ENCODE measurements at regions not wholly inside any gene's neighbourhood (a gene's known extent, or its start where the extent isn't known, plus 50 kb on each side); places are given as distances from the start of the nearest gene placed in this dataset.

DNA sequence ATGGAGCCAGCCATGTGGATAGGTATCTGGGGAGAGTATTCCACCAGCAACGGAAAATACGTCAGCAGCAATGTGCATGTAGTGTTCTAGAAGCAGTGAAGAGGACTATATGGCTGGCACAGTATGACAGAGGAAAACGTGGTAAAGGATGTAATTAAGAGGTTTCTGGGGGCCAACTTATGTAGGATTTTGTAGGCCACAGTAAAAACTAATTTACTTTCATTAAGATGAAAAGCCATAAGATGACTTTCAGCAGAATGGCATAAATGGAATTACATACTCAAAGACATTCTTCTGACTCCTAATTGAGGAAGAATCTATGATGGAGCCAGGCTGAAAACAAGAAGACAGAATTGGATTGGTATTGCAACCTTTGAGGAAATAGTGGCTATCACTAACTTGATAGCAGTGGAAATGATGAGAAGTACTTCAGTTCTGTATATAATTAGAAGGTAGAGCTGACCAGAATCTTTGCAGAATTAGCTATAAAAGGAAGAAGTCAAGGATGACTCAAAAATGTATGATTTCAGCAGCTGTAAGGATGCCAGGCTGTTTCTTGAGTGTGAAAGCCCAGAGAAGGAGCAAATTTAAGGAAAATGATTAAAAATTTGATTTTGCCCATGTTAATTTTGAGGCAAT is 156.7 kb downstream of the MBL2 start:
- DNase-seq = no peak

DNA sequence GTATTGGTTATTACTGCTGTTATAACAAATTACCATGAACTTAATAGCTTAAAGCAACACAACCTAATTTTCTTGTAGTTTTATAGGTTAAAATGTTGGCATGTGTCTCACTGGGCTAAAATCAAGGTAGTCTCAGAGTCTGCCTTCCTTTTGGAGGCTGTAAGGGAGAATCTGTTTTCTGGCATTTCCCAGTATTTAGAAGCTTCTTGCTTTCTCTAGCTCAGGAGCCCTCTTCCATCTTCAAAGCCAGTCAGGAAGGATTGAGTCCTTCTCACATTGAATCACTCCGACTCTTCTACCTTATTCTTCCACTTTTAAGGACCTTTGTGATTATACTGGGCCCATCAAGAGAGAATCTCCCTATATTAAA is 156.2 kb downstream of the MBL2 start:
- DNase-seq = no peak

DNA sequence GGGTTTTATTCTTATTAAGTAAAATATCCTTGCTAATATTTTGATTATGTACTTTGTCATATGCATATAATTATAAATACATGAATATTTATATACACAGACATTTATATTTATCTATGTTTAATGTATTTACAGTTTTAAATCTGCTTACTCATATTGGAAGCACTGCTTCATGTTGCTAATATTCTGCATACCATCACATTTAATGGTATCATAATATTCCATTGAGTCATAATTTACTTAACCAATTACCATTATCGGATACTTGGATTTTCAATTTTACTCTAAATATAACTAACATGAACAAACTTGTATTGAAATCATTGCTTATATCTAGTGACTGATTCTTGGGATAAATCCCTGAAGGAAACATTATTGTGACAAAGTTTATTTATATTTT is 155.2 kb downstream of the MBL2 start:
- no peak for DNase-seq

DNA sequence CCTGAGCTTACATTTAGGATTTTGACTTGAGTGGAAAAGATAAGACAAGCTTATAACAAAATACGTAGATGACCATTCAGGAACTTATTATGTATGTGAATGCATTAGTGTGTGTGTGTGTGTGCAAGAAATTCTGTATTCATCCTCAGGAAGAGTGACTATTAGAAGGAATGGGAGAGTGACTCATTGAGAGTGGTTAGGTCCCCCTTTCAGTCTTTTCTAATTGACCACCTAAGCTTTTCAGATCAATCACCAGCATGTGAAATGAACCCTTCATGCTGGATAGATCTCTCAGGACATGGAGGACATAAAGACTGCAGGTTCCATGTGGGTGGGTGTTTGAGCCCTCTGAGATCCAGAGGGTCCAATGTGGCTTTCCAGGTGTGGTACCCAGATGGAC is 153.5 kb downstream of the MBL2 start:
- no peak for DNase-seq

DNA sequence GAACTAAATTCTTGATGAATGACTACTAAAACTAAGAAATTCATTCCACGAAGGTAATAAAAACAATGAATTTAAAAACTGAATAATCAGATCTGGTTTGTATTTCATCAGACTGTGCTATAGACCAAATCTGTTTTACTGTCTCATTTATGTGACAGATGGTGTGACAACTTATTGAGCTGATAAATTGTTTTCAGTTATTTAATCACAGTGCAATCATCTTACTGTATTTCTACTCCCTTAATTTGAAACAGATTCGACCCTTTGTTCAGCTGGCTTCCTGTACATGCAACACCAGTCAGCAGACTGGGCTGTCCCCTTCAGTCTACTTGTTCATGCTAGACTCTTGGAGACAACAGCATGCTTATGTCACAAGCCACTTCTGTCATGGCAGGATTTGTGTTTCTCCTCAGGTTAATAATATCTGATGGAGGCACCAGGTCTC is 150.9 kb downstream of the MBL2 start:
- DNase-seq = no peak

DNA sequence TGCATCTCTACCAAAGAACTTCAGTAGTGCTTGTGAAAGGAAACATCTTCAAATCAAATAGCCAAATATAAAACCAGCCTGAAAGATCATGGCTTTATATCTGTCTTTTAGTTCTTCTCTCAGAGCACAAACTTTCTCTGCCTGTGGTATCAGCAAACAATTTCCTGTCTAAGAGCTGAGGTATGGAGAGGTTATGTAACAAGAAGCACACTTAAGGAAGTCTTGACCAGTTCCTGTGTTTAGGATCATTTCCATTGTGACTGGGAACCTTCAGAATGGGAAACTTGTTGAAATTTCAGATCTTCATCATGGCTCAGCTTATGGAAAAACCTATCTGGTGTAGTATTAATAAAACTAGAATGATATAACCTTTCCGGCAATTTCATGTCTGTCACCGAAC is 148.8 kb downstream of the MBL2 start:
- DNase-seq = no peak

DNA sequence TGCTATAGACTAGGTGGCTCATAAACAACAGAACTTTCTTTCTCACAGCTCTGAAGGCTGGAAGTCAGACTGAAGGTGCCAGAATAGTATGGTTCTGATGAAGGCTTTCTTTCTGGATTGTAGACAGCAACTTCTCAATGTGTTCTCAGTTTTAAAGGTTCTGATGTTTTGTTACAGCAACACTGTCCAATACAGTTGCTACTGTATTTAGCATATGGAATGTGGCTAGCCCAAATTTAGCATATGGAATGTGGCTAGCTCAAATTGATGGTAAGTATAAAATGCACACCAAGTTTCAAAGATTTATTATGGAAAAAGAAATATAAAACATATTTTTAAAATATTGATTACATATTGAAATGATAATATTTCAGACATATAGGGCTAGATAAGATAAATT is 145.3 kb downstream of the MBL2 start:
- no peak for DNase-seq

DNA sequence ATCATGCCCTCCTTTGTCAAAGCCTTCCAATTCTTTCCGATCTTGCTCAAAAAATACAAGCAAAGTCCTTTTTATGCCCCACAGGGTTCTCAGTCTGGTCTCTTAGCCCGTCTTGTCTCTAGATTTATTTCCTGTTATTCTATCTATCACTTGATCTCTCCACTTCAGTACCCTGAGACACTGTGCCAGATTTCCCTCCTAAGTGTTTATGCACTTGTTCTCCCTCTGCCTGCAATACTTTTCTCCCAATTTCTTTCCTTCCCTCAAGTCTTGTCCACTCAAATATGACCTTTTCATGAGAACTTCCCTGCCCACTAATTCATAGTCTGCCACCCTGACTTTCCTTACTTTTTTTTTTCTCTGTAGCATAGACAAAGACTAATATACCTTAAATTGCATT is 141.4 kb downstream of the MBL2 start:
- no peak for DNase-seq

DNA sequence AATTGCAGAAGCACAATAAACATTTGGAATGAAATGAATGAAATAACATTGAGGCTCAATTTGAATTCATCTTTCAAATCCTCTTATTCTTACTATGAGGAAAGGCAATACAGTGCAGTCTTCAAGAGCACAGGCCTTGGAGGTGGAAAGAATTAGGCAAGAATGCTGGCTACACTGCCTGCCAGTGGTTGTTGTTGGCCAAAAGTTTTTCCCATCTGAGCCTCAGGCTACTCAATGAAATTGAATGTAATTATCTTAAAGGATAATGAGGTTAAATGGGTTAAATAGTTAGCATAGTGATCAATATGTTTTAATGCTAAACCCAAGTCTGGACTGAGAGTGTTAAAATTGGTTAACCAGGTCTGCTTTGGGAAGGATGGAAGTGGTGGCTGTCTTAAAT is 140.9 kb downstream of the MBL2 start:
- DNase-seq = no peak

DNA sequence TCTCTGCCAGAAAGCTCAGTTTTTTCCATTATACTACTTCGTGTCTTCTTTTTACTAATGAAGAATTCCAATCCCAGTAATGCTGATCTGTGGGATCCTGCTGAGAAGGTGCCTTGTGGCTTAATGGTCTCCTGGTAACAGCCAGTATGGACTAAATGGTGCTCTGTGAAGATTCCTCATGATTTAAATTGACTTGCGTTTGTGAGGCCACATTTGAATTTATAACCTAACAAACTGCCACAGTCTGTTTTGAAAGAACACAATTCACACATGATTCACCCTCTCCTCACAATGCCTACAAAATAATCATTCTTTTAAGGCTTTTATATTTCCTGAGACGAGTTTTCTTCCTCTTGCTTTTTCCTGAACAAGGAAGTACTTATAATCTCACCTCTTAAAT is 140.0 kb downstream of the MBL2 start:
- DNase-seq = no peak

DNA sequence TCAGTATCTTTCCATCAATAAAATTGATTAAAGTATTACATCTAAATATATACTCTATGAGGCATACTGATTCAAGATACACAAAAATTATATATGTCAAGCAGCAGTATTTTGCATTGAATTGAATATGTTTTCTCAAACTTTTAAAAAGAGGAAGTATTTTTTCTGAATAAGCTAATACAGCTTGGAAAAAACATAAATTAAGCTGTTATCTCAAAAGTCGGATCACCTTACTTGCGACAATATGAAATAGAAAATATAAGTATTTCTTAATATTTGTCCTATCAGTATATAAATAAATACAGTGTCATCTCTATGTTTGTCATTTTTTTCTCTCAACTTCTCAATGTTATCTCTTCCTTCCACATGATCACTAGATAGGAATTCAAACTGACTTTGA is 139.3 kb downstream of the MBL2 start:
- no peak for DNase-seq

DNA sequence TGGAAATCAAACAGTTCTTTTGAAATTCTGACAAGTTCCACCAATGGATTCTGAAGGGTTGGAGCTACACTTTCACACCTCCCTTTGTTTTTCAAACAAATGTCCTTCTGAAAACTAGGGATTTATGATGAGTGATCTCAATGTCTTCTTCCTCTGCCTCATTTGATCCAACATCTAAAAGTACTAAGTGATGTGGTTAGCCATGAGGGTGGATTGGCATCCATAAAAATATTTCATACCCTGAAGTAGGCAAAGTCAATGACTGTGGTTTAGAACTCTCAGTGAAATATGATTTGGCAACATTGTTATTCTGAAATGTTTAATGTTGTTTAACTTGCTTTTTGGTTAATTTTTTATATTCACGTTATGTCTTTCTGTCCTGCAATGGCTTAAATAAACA is 136.9 kb downstream of the MBL2 start:
- no peak for DNase-seq

DNA sequence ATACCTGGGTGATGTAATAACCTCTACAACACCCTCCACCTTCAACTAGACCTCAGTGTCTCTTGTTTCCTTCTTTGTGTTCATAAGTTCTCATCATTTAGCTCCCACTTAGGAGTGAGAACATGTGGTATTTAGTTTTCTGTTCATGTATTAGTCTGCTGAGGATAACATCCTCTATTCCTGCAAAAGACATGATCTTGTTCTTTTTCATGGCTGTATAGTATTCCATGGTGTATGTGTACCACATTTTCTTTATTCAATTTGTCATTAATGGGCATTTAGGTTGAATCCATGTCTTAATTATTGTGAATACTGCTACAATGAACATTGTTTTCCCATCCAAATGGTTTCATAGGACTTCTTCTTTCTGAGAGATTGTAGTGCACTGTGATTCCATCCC is 135.7 kb downstream of the MBL2 start:
- DNase-seq = no peak

DNA sequence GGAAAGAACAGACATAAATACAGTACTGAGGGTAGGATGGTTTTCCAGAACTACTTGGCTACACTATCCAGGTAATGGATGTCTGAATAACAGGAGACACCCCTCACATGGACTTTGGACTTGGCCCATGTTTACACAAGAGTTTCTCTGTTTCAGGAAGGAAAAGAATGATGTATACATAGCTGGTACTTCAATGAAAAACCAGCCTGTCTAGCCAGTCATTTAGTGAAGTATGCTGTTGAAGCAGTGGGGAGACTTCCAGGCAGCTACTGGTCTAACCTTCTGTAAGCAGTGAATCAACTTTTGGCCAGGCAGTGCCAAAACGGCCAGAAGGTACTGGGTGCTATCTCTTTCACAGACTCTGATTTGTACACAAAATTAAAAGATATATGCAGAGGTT is 135.0 kb downstream of the MBL2 start:
- DNase-seq = no peak

DNA sequence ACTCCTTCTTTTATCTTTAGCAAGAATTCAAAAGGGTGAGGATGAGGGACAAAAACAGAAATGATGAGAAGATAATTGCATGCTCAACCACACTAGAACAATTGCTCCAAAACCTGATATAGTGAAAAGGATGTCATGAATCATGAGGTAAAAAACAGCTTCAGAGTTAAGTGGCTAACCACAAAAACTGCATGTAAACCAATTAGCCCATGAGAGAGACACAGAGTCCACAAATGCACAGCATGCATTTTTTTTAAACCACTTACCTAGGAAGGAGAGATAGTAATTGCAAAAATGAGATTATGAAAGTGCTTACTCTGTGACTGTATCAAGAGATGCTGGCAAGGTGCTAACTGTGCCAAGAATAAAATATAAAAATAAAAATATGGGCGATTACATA is 132.9 kb downstream of the MBL2 start:
- no peak for DNase-seq

DNA sequence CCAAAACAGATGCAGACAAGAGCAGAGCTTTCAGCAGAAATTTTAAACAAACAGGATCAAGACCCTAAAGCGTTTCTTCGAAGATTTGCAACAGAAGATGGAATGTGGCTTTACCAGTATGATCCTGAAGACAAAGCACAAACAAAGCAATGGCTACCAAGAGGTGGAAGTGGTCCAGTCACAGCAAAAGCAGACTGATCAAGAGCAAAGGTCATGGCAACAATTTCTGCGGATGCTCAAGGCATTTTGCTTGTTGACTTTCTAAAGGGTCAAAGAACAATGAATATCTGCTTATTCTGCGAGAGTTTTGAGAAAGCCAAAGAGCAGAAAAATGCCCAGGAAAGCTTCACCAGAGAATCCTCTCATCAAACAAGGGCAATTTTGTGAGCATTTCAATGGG is 130.4 kb downstream of the MBL2 start:
- DNase-seq = no peak

DNA sequence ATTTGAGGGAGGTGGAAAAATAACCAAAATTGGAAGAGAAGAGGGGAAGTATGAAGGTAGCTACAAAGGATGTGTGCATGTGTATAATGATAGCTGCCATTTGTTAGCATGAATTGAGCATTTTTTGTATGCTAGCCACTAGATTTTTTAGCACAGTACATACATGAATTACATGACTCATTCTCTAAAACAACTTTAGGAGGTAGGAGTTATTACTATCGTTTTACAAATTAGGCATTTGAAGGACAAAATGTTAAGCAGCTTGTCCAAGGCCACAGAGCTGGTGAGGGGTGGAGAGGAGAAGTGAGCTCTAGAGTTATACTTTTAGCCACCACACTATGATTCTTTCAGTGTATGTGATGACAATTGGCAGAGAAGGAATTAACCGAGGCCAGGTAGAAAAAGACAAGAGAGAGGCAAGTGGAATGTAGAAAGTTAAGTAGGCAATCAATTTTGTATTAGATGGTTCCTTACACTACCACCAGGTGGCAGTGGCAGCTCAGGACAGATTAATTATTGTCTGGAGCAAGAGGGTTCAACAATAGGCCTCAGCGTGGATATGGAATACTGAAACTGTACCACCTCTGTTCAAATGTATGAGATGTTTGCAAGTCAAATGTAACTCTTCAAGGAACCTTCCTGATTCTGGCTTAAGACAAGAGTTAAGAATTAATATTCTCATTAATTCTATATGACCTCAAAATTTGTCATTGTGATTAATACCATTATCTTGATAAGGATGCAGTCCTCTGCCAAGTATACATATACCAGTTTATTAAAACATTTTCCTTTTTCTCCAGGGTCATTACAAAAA is 128.0 kb downstream of the MBL2 start:
- peak; percentile 1 for DNase-seq

DNA sequence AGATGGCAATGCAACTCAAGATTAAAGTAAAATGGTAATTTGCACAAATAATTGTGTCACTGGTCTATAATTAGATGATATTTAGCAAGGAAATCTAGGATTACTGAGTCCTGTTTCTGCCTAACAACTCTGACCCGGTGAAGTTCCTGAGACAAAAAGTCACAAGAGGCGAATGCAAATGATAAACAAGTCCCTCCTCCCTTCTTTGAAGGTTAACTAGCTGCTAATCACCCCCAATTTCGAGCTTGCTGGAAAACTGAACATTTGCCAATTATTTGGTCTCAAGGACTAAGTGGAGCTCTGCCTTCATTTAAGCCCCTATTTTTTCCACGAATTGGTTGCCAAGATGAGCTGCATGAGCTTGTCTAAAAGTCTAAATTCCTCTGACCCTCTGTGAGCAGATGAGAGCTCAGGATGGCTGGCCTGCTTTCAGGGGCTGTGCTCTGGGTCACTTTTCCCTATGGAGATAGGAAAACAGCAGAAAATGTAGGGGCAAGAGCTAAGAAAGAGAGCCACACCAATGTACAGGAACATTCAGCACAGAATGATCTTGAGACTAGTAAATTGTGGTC is 127.3 kb downstream of the MBL2 start:
- DNase-seq = no peak

DNA sequence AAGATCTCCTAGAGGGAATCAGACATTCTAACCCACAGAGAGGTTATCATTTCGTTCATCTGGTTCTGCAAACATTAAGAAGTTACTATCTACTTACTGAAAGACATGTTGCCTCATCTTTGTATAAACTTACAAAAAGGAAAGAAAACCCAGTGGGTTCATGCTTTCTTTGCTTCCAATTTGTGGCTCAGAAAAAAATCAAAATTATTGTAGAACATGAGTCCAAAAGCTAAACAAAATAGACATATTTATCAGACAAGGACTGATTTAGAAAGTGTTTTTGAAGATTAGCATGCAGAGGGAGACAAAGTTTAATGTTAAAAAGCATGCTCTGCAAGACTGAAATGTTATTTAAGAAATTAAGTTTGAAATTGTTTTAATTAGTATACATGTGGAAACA is 123.1 kb downstream of the MBL2 start:
- no peak for DNase-seq

DNA sequence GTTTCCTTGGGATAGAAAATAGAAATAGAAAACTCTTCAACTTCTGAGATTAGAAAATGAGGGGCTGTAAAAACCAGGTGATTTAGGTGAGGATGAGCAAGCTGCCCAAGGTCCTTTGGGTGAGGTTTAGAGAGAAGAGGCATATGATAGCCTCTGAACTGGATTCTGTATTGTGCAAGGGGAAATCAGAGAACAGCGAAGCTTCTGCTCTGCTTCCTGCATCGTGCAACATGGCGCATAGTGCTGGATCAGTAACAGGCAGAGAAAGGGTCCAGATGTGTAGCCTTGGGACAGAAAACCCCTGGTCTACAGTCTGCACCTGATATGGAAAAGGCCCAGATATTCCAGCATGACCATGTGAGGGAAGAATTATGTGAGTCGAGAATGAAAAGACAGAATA is 121.7 kb downstream of the MBL2 start:
- DNase-seq = no peak

DNA sequence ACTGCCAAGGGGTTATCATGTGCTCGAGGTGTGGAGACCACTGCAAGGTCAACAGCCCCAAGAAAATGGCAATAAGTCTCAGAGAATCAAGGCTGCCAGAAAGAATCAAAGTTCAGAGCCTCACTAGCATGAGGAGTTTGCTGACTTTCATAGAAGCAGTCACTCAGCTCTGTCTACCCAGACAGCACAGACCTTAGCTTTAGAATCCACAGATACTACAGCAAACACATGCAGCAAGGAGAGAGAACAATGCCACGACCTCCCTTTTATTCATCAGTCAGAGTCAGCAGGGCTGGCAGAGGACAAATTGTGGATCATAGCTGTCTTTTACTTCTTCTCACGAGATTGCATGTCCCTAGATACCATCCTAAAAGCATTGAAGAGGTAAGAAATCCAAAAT is 121.3 kb downstream of the MBL2 start:
- no peak for DNase-seq

DNA sequence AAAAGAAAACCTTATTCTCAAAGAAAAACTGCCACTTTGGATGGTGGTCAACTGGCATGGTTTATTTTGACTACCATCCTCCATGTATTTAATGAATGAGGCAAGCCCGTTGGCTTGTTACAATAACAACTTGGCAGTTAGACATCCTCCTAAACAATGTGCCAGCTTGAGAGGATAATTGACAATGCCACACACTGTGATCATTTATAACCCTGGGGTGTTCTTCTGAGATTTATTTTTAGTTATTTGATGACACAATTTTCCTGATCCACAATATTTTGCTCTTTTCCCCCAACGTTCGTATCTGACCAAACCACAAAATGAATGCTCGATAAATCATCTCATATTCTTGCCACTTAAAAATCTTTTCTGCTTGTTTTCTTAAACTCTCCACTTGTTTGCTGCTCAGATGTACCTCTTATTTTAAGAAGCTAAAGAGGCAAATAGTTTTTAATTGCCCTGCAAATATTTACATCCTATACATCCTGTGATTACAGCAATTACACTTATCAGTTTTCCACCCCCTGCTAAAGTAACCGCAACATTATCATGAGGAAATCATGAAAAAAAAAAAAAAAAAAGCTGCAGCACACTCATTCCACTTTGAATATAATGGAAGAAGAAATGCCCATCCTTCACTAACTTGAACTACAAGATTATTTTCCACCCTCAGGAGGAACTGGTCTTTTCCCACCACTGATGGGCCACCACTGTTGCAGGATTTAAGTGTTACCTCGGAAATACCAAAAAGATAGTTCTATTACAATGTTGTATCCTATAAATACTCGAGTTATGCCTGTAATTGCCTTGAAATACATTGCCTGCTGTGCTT is 119.9 kb downstream of the MBL2 start:
- DNase-seq = no peak

DNA sequence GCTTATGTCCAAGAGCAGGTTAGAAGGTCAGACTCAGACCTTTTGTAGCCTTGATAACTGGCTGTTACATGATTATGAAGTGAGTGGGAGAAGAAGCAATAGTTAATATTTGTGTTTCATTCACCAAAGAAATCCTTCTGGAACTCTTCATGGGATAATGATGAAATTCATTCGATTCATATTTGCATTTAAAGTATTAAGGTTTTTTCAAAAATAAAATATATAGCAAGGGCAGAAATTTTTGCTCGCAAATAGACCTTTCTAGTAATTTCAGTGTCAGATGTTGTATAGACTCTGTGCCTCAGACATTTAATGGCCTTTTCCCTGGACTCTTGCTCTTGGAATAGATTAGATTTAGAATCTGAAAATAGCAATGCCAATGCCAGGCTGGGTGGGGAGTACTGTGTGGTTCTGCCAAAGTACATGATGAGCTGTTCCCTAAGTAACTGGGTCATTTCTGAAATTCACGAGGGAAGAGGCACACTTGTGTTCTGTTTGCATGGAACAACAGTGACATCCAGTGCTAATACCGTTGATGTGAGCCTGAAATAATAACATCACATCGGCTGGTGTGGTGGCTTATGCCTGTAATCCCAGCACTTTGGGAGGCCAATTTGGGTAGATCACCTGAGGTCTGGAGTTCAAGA is 119.2 kb downstream of the MBL2 start:
- DNase-seq = no peak

All from NCI-H1092 treated with DMSO at 0.1 percent for 48 hours (cell line).